H9 (cell line): ENCODE measurements at regions not wholly inside any gene's neighbourhood (a gene's known extent, or its start where the extent isn't known, plus 50 kb on each side); places are given as distances from the start of the nearest gene placed in this dataset.

Source experiments
- DNase-seq: peaks from one replicate; pipeline ENCODE4 v3.0.0-alpha.2; 2017
- H2AFZ ChIP-seq: one replicate; pipeline ENCODE4 v1.6.1; 2013; ENCODE audit warnings: mild to moderate bottlenecking, low read length, control low read depth, moderate library complexity
- H2AK5ac ChIP-seq: 2 replicates; pipeline ENCODE4 v1.6.1; 2013; ENCODE audit warnings: low read length, control low read depth, mixed read lengths; ENCODE audit not compliant: insufficient read length
- H2BK120ac ChIP-seq: one replicate; pipeline ENCODE4 v1.6.1; 2013; ENCODE audit warnings: low read depth, mild to moderate bottlenecking, low read length, control low read depth, inconsistent platforms; ENCODE audit not compliant: poor library complexity, severe bottlenecking
- H2BK12ac ChIP-seq: 2 replicates; pipeline ENCODE4 v1.6.1; 2013; ENCODE audit warnings: low read length, control low read depth, mixed read lengths, low read depth; ENCODE audit not compliant: insufficient read length
- H2BK15ac ChIP-seq: 2 replicates; pipeline ENCODE4 v1.6.1; 2013; ENCODE audit warnings: low read depth, low read length, control low read depth
- H2BK20ac ChIP-seq: one replicate; pipeline ENCODE4 v1.6.1; 2013; ENCODE audit warnings: low read depth, mild to moderate bottlenecking, low read length, control low read depth, inconsistent platforms; ENCODE audit not compliant: poor library complexity, severe bottlenecking
- H2BK5ac ChIP-seq: 2 replicates; pipeline ENCODE4 v1.6.1; 2013; ENCODE audit warnings: low read length, control low read depth, mixed read lengths; ENCODE audit not compliant: insufficient read length
- H3K14ac ChIP-seq: 2 replicates; pipeline ENCODE4 v1.6.1; 2013; ENCODE audit warnings: low read length, control low read depth; ENCODE audit not compliant: insufficient read depth
- H3K18ac ChIP-seq: 2 replicates; pipeline ENCODE4 v1.6.1; 2013; ENCODE audit warnings: low read depth, mild to moderate bottlenecking, mixed read lengths, low read length, control low read depth; ENCODE audit not compliant: insufficient read length
- H3K23ac ChIP-seq: 2 replicates; pipeline ENCODE4 v1.6.1; 2013; ENCODE audit warnings: low read length, control low read depth, mixed read lengths, low read depth; ENCODE audit not compliant: insufficient read length
- H3K23me2 ChIP-seq: 2 replicates; pipeline ENCODE4 v1.6.1; 2013; ENCODE audit warnings: low read depth, mild to moderate bottlenecking, mixed read lengths, low read length, control low read depth; ENCODE audit not compliant: insufficient read length, poor library complexity, severe bottlenecking
- H3K27ac ChIP-seq: 2 replicates; pipeline ENCODE4 v1.5.1; 2013; ENCODE audit warnings: low read length, control low read depth, mixed read lengths, low read depth; ENCODE audit not compliant: insufficient read length
- H3K27me3 ChIP-seq: 2 replicates; pipeline ENCODE4 v1.6.1; 2013; ENCODE audit warnings: low read length, control low read depth, inconsistent platforms; ENCODE audit not compliant: insufficient read depth
- H3K4ac ChIP-seq: 2 replicates; pipeline ENCODE4 v1.6.1; 2013; ENCODE audit warnings: low read depth, mild to moderate bottlenecking, control low read depth, inconsistent platforms, low read length, moderate library complexity
- H3K4me1 ChIP-seq: 2 replicates; pipeline ENCODE4 v1.6.1; 2013; ENCODE audit warnings: low read length, control low read depth, inconsistent platforms; ENCODE audit not compliant: insufficient read depth
- H3K4me2 ChIP-seq: 2 replicates; pipeline ENCODE4 v1.6.1; 2013; ENCODE audit warnings: low read length, control low read depth, mixed read lengths; ENCODE audit not compliant: insufficient read length, insufficient read depth
- H3K56ac ChIP-seq: 2 replicates; pipeline ENCODE4 v1.6.1; 2013; ENCODE audit warnings: low read depth, mild to moderate bottlenecking, mixed read lengths, low read length, control low read depth; ENCODE audit not compliant: insufficient read length
- H3K79me1 ChIP-seq: 2 replicates; pipeline ENCODE4 v1.6.1; 2013; ENCODE audit warnings: low read depth, mild to moderate bottlenecking, moderate library complexity, low read length, control low read depth, inconsistent platforms; ENCODE audit not compliant: insufficient read depth, poor library complexity, severe bottlenecking
- H3K79me2 ChIP-seq: 2 replicates; pipeline ENCODE4 v1.6.1; 2013; ENCODE audit warnings: low read length, control low read depth, inconsistent platforms; ENCODE audit not compliant: insufficient read depth
- H3K9ac ChIP-seq: 2 replicates; pipeline ENCODE4 v1.6.1; 2013; ENCODE audit warnings: low read length, control low read depth, mixed read lengths; ENCODE audit not compliant: insufficient read length; ENCODE audit errors: extremely low read depth
- H3K9me3 ChIP-seq: one replicate; pipeline ENCODE4 v1.6.1; 2013; ENCODE audit warnings: low read depth, low read length, inconsistent platforms; ENCODE audit not compliant: control insufficient read depth
- H3T11ph ChIP-seq: one replicate; pipeline ENCODE4 v1.6.1; 2013; ENCODE audit warnings: mild to moderate bottlenecking, low read length, control low read depth, inconsistent platforms
- H4K20me1 ChIP-seq: one replicate; pipeline ENCODE4 v1.6.1; 2013; ENCODE audit not compliant: control insufficient read depth, insufficient read length, insufficient read depth
- H4K5ac ChIP-seq: 2 replicates; pipeline ENCODE4 v1.6.1; 2013; ENCODE audit warnings: low read depth, mild to moderate bottlenecking, mixed read lengths, low read length, control low read depth; ENCODE audit not compliant: insufficient read length
- H4K8ac ChIP-seq: replicated peaks from 2 replicates; pipeline ENCODE4 v1.6.1; 2013; ENCODE audit warnings: low read length, control low read depth, mixed read lengths, low read depth; ENCODE audit not compliant: insufficient read length
- H4K91ac ChIP-seq: 2 replicates; pipeline ENCODE4 v1.6.1; 2013; ENCODE audit warnings: low read depth, mild to moderate bottlenecking, moderate library complexity, mixed read lengths, low read length, control low read depth; ENCODE audit not compliant: insufficient read length
- H3K27ac Mint-ChIP-seq, 3 experiments: 2 replicates in 2 of 3; 3 replicates in 1 of 3; pipeline ENCODE4 v1.8.0; 2020 to 2021; ENCODE audit warnings: mixed read lengths in 3 of 3, mild to moderate bottlenecking in 1 of 3, moderate library complexity in 1 of 3
- H3K27me3 Mint-ChIP-seq: 2 replicates; pipeline ENCODE4 v1.8.0; 2021; ENCODE audit warnings: low read depth, mild to moderate bottlenecking, moderate library complexity, mixed read lengths
- H3K36me3 Mint-ChIP-seq, 3 experiments: 2 replicates in 2 of 3; 3 replicates in 1 of 3; pipeline ENCODE4 v1.8.0; 2020 to 2021; ENCODE audit warnings: low read depth in 3 of 3, mixed read lengths in 3 of 3; ENCODE audit not compliant: insufficient read depth in 1 of 3
- H3K4me1 Mint-ChIP-seq, 2 experiments: 2 replicates each; pipeline ENCODE4 v1.8.0; 2020; ENCODE audit warnings: mixed read lengths in 2 of 2
- H3K4me3 Mint-ChIP-seq, 2 experiments: 2 replicates in 1 of 2; 3 replicates in 1 of 2; pipeline ENCODE4 v1.8.0; 2020 to 2021; ENCODE audit warnings: mild to moderate bottlenecking in 2 of 2, mixed read lengths in 2 of 2, moderate library complexity in 1 of 2
- H3K9me3 Mint-ChIP-seq, 2 experiments: 2 replicates in 1 of 2; 3 replicates in 1 of 2; pipeline ENCODE4 v1.8.0; 2020; ENCODE audit warnings: mild to moderate bottlenecking in 2 of 2, mixed read lengths in 2 of 2, moderate library complexity in 1 of 2
- WGBS: extraction: QIAGEN DNeasy Blood & Tissue Kit; methylation state at CpG from one replicate; pipeline ENCODE4 v1.1.7; 2013; ENCODE audit warnings: missing lambda C conversion rate, low lambda C conversion rate, mixed read lengths; ENCODE audit not compliant: insufficient read length; ENCODE audit errors: extremely low coverage; 5-methylcytosine and 5-hydroxymethylcytosine counted together
- TF ChIP-seq, protein P1 (sequence below): fragments of 200-600 bp; sonication (generic); conservative IDR thresholded peaks from 3 replicates; pipeline ENCODE4 v1.8.0; 2021; ENCODE audit warnings: antibody characterized with exemption, mild to moderate bottlenecking

DNA sequence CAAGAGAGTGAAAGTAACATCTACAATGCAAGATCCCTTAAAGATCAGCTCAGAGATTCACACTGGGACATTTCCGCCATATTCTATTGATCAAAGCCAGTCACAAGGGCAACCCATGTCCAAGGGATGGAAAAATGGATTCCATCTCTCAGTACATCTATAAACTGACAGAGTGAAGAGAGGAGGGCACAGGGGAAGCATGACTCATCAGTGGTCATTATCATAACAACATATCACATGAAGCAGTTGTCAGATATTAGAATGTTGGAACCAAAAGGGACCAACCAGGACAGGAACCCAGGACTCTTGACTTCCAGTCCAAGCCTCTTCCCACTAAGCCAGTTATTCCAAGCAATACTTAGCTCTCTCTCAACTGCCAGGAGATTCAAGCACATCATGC is 54.9 kb upstream of the IGFBP2 start:
- Histone ChIP-seq H4K8ac (no peak overlapping the region), H3T11ph (no peak overlapping the region), H3K14ac (no peak overlapping the region), H2BK5ac (no peak overlapping the region), H3K23me2 (no peaks in the 10 kb centered on the region), H3K9ac (no peak overlapping the region), H3K27ac (no peak overlapping the region), H3K9me3 (no peaks in the 10 kb centered on the region), H2BK12ac (no peak overlapping the region), H3K18ac (no peak overlapping the region), H2BK120ac (no peak overlapping the region), H4K20me1 (no peaks in the 10 kb centered on the region), H4K5ac (no peak overlapping the region), H3K27me3 (no peaks in the 10 kb centered on the region), H3K79me2 (no peaks in the 10 kb centered on the region), H2BK15ac (no peak overlapping the region), H3K4me1 (no peaks in the 10 kb centered on the region), H3K4me2 (no peak overlapping the region), H3K4ac (no peak overlapping the region), H4K91ac (no peak overlapping the region), H2BK20ac (no peak overlapping the region), H3K79me1 (no peaks in the 10 kb centered on the region), H3K23ac (no peak overlapping the region), H3K56ac (no peak overlapping the region), H2AK5ac (no peak overlapping the region), H2AFZ (no peak overlapping the region)
- no peak overlapping the region; a peak in 1 of 7 replicates for H3K27ac Mint-ChIP-seq
- no peak for DNase-seq
- WGBS, result no CpG with 5 or more reads among the region's 1 CpG
- TF ChIP-seq, protein P1, sequence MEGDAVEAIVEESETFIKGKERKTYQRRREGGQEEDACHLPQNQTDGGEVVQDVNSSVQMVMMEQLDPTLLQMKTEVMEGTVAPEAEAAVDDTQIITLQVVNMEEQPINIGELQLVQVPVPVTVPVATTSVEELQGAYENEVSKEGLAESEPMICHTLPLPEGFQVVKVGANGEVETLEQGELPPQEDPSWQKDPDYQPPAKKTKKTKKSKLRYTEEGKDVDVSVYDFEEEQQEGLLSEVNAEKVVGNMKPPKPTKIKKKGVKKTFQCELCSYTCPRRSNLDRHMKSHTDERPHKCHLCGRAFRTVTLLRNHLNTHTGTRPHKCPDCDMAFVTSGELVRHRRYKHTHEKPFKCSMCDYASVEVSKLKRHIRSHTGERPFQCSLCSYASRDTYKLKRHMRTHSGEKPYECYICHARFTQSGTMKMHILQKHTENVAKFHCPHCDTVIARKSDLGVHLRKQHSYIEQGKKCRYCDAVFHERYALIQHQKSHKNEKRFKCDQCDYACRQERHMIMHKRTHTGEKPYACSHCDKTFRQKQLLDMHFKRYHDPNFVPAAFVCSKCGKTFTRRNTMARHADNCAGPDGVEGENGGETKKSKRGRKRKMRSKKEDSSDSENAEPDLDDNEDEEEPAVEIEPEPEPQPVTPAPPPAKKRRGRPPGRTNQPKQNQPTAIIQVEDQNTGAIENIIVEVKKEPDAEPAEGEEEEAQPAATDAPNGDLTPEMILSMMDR, result no peak
- H3K36me3 Mint-ChIP-seq, result no peaks in the 10 kb centered on the region; a peak in 1 of 7 replicates
- H3K27me3 Mint-ChIP-seq, result peaks cover 12% of the 10 kb centered on the region
- no peaks in the 10 kb centered on the region for H3K9me3 Mint-ChIP-seq
- peaks cover 6 to 8% of the 10 kb centered on the region in 2 experiments; a peak in 3 of 4 replicates for H3K4me1 Mint-ChIP-seq
- no peak overlapping the region for H3K4me3 Mint-ChIP-seq
